ENCODE measurements at regions not wholly inside any gene's neighbourhood (a gene's known extent, or its start where the extent isn't known, plus 50 kb on each side); places are given as distances from the start of the nearest gene placed in this dataset.

DNA sequence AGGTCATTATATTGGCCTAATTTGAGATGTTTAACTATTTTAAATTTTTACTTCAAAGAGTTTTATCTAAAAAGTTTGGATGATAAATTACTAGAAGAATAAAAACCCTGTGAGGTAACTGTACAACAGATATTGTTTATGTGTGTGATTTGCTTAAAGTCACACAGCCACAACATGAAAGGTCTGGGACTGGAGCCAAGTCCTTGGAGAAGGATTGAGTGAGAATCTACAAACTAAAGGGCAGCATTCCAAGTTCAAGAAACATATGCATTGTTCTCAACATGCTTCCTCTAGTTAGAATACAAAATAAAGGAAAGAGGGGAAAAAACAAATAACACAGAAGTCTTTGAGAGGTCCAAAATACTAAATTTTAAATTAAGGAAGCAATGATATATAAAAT lies 131.5 kb upstream of the MON1B start:
- TF ChIP-seq POLR2A (IDR thresholded peaks at IDR 0.05; ENCODE audit: low read depth, low read length) (no peak), POLR2AphosphoS5 (IDR thresholded peaks at IDR 0.05; ENCODE audit: low read depth, low read length) (no peak)
